ENCODE measurements at regions not wholly inside any gene's neighbourhood (a gene's known extent, or its start where the extent isn't known, plus 50 kb on each side); places are given as distances from the start of the nearest gene placed in this dataset.

- DNase-seq (ENCODE audit: low read depth in 3 of 3): no peak
Observed at GRCh38 chr2:59015027-59015426, 773.9 kb upstream of the FANCL start.

GRCh38 chr2:59012971-59013370 is 771.8 kb upstream of the FANCL start:
- no peak for DNase-seq (ENCODE audit: low read depth in 3 of 3)

- no peak for DNase-seq (ENCODE audit: low read depth in 3 of 3)
Observed at GRCh38 chr2:59012234-59012633, 771.1 kb upstream of the FANCL start.

- DNase-seq (ENCODE audit: low read depth in 3 of 3): no peak
Observed at GRCh38 chr2:59008950-59009349, 767.8 kb upstream of the FANCL start.

GRCh38 chr2:59005836-59006615 is 764.9 kb upstream of the FANCL start:
- no peak for DNase-seq (ENCODE audit: low read depth in 3 of 3)

- no peak for DNase-seq (ENCODE audit: low read depth in 3 of 3)
Observed at GRCh38 chr2:59004621-59005020, 763.5 kb upstream of the FANCL start.

- no peak for DNase-seq (ENCODE audit: low read depth in 3 of 3)
Observed at GRCh38 chr2:59000796-59001195, 759.7 kb upstream of the FANCL start.

GRCh38 chr2:58992062-58992706 is 751.1 kb upstream of the FANCL start:
- DNase-seq (ENCODE audit: low read depth in 3 of 3): no peak

- DNase-seq (ENCODE audit: low read depth in 3 of 3): no peak
Observed at GRCh38 chr2:58991357-58991756, 750.2 kb upstream of the FANCL start.

GRCh38 chr2:58985541-58985940 is 744.4 kb upstream of the FANCL start:
- DNase-seq (ENCODE audit: low read depth in 3 of 3): no peak

- DNase-seq (ENCODE audit: low read depth in 3 of 3): no peak
Observed at GRCh38 chr2:58984731-58985130, 743.6 kb upstream of the FANCL start.

- DNase-seq (ENCODE audit: low read depth in 3 of 3): no peak
Observed at GRCh38 chr2:58983111-58983510, 742.0 kb upstream of the FANCL start.

- no peak for DNase-seq (ENCODE audit: low read depth in 3 of 3)
Observed at GRCh38 chr2:58981237-58981636, 740.1 kb upstream of the FANCL start.

GRCh38 chr2:58976375-58977071 is 735.4 kb upstream of the FANCL start:
- DNase-seq (ENCODE audit: low read depth in 3 of 3): no peak

- no peak for DNase-seq (ENCODE audit: low read depth in 3 of 3)
Observed at GRCh38 chr2:58974881-58975280, 733.8 kb upstream of the FANCL start.

- DNase-seq (ENCODE audit: low read depth in 3 of 3): no peak
Observed at GRCh38 chr2:58974426-58974825, 733.3 kb upstream of the FANCL start.

- DNase-seq (ENCODE audit: low read depth in 3 of 3): no peak
Observed at GRCh38 chr2:58973811-58974281, 732.7 kb upstream of the FANCL start.

GRCh38 chr2:58972737-58973136 is 731.6 kb upstream of the FANCL start:
- DNase-seq (ENCODE audit: low read depth in 3 of 3): no peak

- DNase-seq (ENCODE audit: low read depth in 3 of 3): no peak
Observed at GRCh38 chr2:58971511-58972360, 730.6 kb upstream of the FANCL start.

GRCh38 chr2:58970365-58970764 is 729.2 kb upstream of the FANCL start:
- DNase-seq (ENCODE audit: low read depth in 3 of 3): no peak

- DNase-seq (ENCODE audit: low read depth in 3 of 3): no peak
Observed at GRCh38 chr2:58968885-58969284, 727.8 kb upstream of the FANCL start.

GRCh38 chr2:58967736-58968135 is 726.6 kb upstream of the FANCL start:
- no peak for DNase-seq (ENCODE audit: low read depth in 3 of 3)

All from stimulated activated CD4-positive, alpha-beta T cell treated with anti-CD3 and anti-CD28 coated beads, TNF-alpha, amount 100 ng/mL, for 4 hours (primary cell).